ENCODE measurements at regions not wholly inside any gene's neighbourhood (a gene's known extent, or its start where the extent isn't known, plus 50 kb on each side); places are given as distances from the start of the nearest gene placed in this dataset.

GRCh38 chr3:102144063-102144462 lies 290.8 kb upstream of the ZPLD1 start:
- no peak for ATAC-seq
- intact Hi-C loops (cut with DNase I) = no loop called here

GRCh38 chr3:102148598-102149337 lies 286.0 kb upstream of the ZPLD1 start:
- no peak for DNase-seq
- H3K4me1 ChIP-seq = no peaks in the 10 kb centered on the region
- H3K27me3 ChIP-seq (ENCODE audit: low read depth) = no peaks in the 10 kb centered on the region
- intact Hi-C loops (cut with DNase I) = no loop called here
- ATAC-seq = no peak
- no peak overlapping the region for H3K4me3 ChIP-seq
- H3K9me3 ChIP-seq = no peaks in the 10 kb centered on the region
- no peak for TF ChIP-seq CTCF (IDR thresholded peaks at IDR 0.05)
- no peaks in the 10 kb centered on the region for H3K36me3 ChIP-seq
- no peak overlapping the region for H3K27ac ChIP-seq

More at GRCh38 chr3:102144063-102144462, 290.8 kb upstream of the ZPLD1 start:
- DNase-seq = no peak
- no peaks in the 10 kb centered on the region for H3K4me1 ChIP-seq
- H3K27me3 ChIP-seq (ENCODE audit: low read depth) = no peaks in the 10 kb centered on the region
- no peak for TF ChIP-seq CTCF (IDR thresholded peaks at IDR 0.05)
- H3K9me3 ChIP-seq = no peaks in the 10 kb centered on the region
- H3K27ac ChIP-seq = no peak overlapping the region
- H3K36me3 ChIP-seq = no peaks in the 10 kb centered on the region
- H3K4me3 ChIP-seq = no peak overlapping the region

- H3K27me3 ChIP-seq (ENCODE audit: low read depth) = no peaks in the 10 kb centered on the region
- ATAC-seq = no peak
- H3K4me1 ChIP-seq = no peaks in the 10 kb centered on the region
These were observed 282.9 kb upstream of the ZPLD1 start for GRCh38 chr3:102151935-102152334.

GRCh38 chr3:102156426-102156825 lies 278.4 kb upstream of the ZPLD1 start:
- ATAC-seq = peak; percentile 39 to 44
- intact Hi-C loops (cut with DNase I) = no loop called here
- DNase-seq = no peak
- Histone ChIP-seq H3K4me3 (no peak overlapping the region), H3K36me3 (no peaks in the 10 kb centered on the region), H3K27ac (no peak overlapping the region), H3K27me3 (ENCODE audit: low read depth) (no peaks in the 10 kb centered on the region), H3K9me3 (no peaks in the 10 kb centered on the region), H3K4me1 (no peaks in the 10 kb centered on the region)
- TF ChIP-seq CTCF (IDR thresholded peaks at IDR 0.05) = no peak

More at GRCh38 chr3:102151935-102152334, 282.9 kb upstream of the ZPLD1 start:
- H3K36me3 ChIP-seq = no peaks in the 10 kb centered on the region
- H3K9me3 ChIP-seq = no peaks in the 10 kb centered on the region
- no peak for TF ChIP-seq CTCF (IDR thresholded peaks at IDR 0.05)
- no peak overlapping the region for H3K4me3 ChIP-seq
- intact Hi-C loops (cut with DNase I) = no loop called here
- DNase-seq = no peak
- H3K27ac ChIP-seq = no peak overlapping the region

- Histone ChIP-seq H3K4me3 (no peak overlapping the region), H3K27ac (no peak overlapping the region), H3K9me3 (no peaks in the 10 kb centered on the region), H3K27me3 (ENCODE audit: low read depth) (no peaks in the 10 kb centered on the region), H3K4me1 (peaks cover 6% of the 10 kb centered on the region), H3K36me3 (no peaks in the 10 kb centered on the region)
- no peak for TF ChIP-seq CTCF (IDR thresholded peaks at IDR 0.05)
- DNase-seq (no peak), ATAC-seq (no peak)
- intact Hi-C loops (cut with DNase I) = no loop called here
These were observed 276.6 kb upstream of the ZPLD1 start for GRCh38 chr3:102158080-102158740.
